Parathyroid adenoma (tissue), 2 donors: ENCODE measurements at regions not wholly inside any gene's neighbourhood (a gene's known extent, or its start where the extent isn't known, plus 50 kb on each side); places are given as distances from the start of the nearest gene placed in this dataset.

Source experiments
- H2AFZ ChIP-seq: fragments of 300-600 bp; sonication (generic); one replicate; pipeline ENCODE4 v1.7.0; 2017; ENCODE audit warnings: antibody characterized with exemption, mild to moderate bottlenecking
- H3K27ac ChIP-seq: fragments of 300-600 bp; sonication (generic); one replicate; pipeline ENCODE4 v1.7.0; 2017
- H3K27me3 ChIP-seq: fragments of 300-600 bp; sonication (generic); one replicate; pipeline ENCODE4 v1.7.0; 2017; ENCODE audit warnings: low read length; ENCODE audit not compliant: control insufficient read depth, insufficient read depth
- H3K36me3 ChIP-seq: fragments of 300-600 bp; sonication (generic); one replicate; pipeline ENCODE4 v1.7.0; 2017; ENCODE audit warnings: low read length; ENCODE audit not compliant: control insufficient read depth, insufficient read depth
- H3K4me1 ChIP-seq: fragments of 300-600 bp; sonication (generic); one replicate; pipeline ENCODE4 v1.7.0; 2017; ENCODE audit warnings: control low read depth
- H3K4me2 ChIP-seq: fragments of 300-600 bp; sonication (generic); one replicate; pipeline ENCODE4 v1.7.0; 2017; ENCODE audit warnings: low read length
- H3K4me3 ChIP-seq: fragments of 300-600 bp; sonication (generic); one replicate; pipeline ENCODE4 v1.7.0; 2017; ENCODE audit warnings: low read depth, low read length
- H3K79me2 ChIP-seq: fragments of 300-600 bp; sonication (generic); one replicate; pipeline ENCODE4 v1.7.0; 2017; ENCODE audit warnings: control low read depth
- H3K9ac ChIP-seq: fragments of 300-600 bp; sonication (generic); one replicate; pipeline ENCODE4 v1.7.0; 2017; ENCODE audit warnings: mild to moderate bottlenecking
- H3K9me3 ChIP-seq: fragments of 300-600 bp; sonication (generic); one replicate; pipeline ENCODE4 v1.7.0; 2017; ENCODE audit warnings: low read length; ENCODE audit not compliant: control insufficient read depth
- CTCF ChIP-seq: fragments of 300-600 bp; sonication (generic); IDR thresholded peaks from one replicate; pipeline ENCODE4 v1.7.0; 2017; ENCODE audit warnings: antibody characterized with exemption, mild to moderate bottlenecking
- donor health status: primary hyperparathyroidism.

- TF ChIP-seq CTCF = no peak
- no peaks in the 10 kb centered on the region for H3K79me2 ChIP-seq
- no peak overlapping the region for H3K4me2 ChIP-seq
- peaks cover 7% of the 10 kb centered on the region for H3K4me1 ChIP-seq
- H3K27me3 ChIP-seq = no peaks in the 10 kb centered on the region
- H3K4me3 ChIP-seq = no peak overlapping the region
- no peak overlapping the region for H3K9ac ChIP-seq
- peak overlapping the region; percentile 40 for H3K27ac ChIP-seq
- no peaks in the 10 kb centered on the region for H3K36me3 ChIP-seq
- H2AFZ ChIP-seq = peak overlapping the region; percentile 73
- H3K9me3 ChIP-seq = no peaks in the 10 kb centered on the region
These were observed 160.5 kb upstream of the MSX2 start for GRCh38 chr5:174563899-174564298.

- H3K36me3 ChIP-seq = no peaks in the 10 kb centered on the region
- no peak overlapping the region for H3K27ac ChIP-seq
- no peaks in the 10 kb centered on the region for H3K79me2 ChIP-seq
- no peak overlapping the region for H3K4me3 ChIP-seq
- no peak for TF ChIP-seq CTCF
- H3K9ac ChIP-seq = no peak overlapping the region
- no peaks in the 10 kb centered on the region for H3K9me3 ChIP-seq
- peaks cover 12% of the 10 kb centered on the region for H3K4me1 ChIP-seq
- no peak overlapping the region for H2AFZ ChIP-seq
- no peak overlapping the region for H3K4me2 ChIP-seq
- no peaks in the 10 kb centered on the region for H3K27me3 ChIP-seq
These were observed 156.8 kb upstream of the MSX2 start for GRCh38 chr5:174567506-174568141.

GRCh38 chr5:174570662-174571061 is 153.7 kb upstream of the MSX2 start:
- H3K27me3 ChIP-seq = no peaks in the 10 kb centered on the region
- H3K36me3 ChIP-seq = no peaks in the 10 kb centered on the region
- no peak overlapping the region for H3K27ac ChIP-seq
- no peak overlapping the region for H2AFZ ChIP-seq
- H3K9ac ChIP-seq = no peak overlapping the region
- no peak overlapping the region for H3K4me2 ChIP-seq
- TF ChIP-seq CTCF = no peak
- H3K9me3 ChIP-seq = no peaks in the 10 kb centered on the region
- H3K4me1 ChIP-seq = peaks cover 6% of the 10 kb centered on the region
- H3K4me3 ChIP-seq = no peak overlapping the region
- no peaks in the 10 kb centered on the region for H3K79me2 ChIP-seq

GRCh38 chr5:174571662-174572397 is 152.6 kb upstream of the MSX2 start:
- H3K27ac ChIP-seq = peak overlapping the region; percentile 55
- peak overlapping the region; percentile 68 for H2AFZ ChIP-seq
- H3K9me3 ChIP-seq = no peaks in the 10 kb centered on the region
- H3K4me2 ChIP-seq = peak overlapping the region; percentile 2
- H3K27me3 ChIP-seq = no peaks in the 10 kb centered on the region
- peak; percentile 52 for TF ChIP-seq CTCF
- no peaks in the 10 kb centered on the region for H3K79me2 ChIP-seq
- H3K36me3 ChIP-seq = no peaks in the 10 kb centered on the region
- H3K9ac ChIP-seq = no peak overlapping the region
- no peak overlapping the region for H3K4me3 ChIP-seq
- H3K4me1 ChIP-seq = peaks cover 6% of the 10 kb centered on the region
